ENCODE measurements at regions not wholly inside any gene's neighbourhood (a gene's known extent, or its start where the extent isn't known, plus 50 kb on each side); places are given as distances from the start of the nearest gene placed in this dataset.

DNA sequence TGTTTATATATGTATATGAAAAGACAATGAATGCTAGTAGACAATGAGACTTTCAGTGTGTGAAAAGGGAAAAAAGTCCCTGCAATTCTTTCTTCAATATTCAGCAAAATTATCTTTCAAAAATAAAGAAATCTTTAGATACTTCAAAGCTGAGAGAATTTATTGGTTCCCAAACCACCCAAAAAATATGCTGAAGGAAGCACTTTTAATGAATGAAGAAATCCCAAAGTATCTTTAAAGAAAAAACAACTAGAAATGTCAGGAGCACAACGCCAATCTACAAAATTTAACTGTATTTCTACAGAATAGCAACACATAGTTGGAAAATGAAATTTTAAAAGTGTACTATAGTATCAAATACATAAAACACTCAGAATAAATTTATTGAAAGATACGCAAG lies 142.3 kb upstream of the CHRM3 start:
- Histone ChIP-seq H3K4me3 (ENCODE audit: low read length, poor library complexity, severe bottlenecking) (no peak overlapping the region), H4K20me1 (ENCODE audit: insufficient read depth, low read length, poor library complexity, severe bottlenecking) (no peaks in the 10 kb centered on the region), H3K36me3 (ENCODE audit: insufficient read depth, low read length) (no peaks in the 10 kb centered on the region), H2AFZ (ENCODE audit: low read length) (no peak overlapping the region), H3K9me2 (replicated peaks; ENCODE audit: low read depth, low read length) (no peaks in the 10 kb centered on the region), H3K4me1 (ENCODE audit: insufficient read depth, low read length, poor library complexity, severe bottlenecking) (no peaks in the 10 kb centered on the region), H3K4me2 (ENCODE audit: low read depth, low read length, poor library complexity, severe bottlenecking) (no peak overlapping the region), H3F3A (ENCODE audit: low read depth) (no peaks in the 10 kb centered on the region), H3K9ac (ENCODE audit: low read depth, low read length, poor library complexity, severe bottlenecking) (no peak overlapping the region), H3K79me2 (ENCODE audit: insufficient read depth, low read length) (no peaks in the 10 kb centered on the region), H3K9me3 (ENCODE audit: insufficient read depth, low read depth, low read length) (no peaks in the 10 kb centered on the region), H3K27me3 (ENCODE audit: insufficient read depth, low read length, poor library complexity, severe bottlenecking) (no peaks in the 10 kb centered on the region)
- TF ChIP-seq, protein P1, sequence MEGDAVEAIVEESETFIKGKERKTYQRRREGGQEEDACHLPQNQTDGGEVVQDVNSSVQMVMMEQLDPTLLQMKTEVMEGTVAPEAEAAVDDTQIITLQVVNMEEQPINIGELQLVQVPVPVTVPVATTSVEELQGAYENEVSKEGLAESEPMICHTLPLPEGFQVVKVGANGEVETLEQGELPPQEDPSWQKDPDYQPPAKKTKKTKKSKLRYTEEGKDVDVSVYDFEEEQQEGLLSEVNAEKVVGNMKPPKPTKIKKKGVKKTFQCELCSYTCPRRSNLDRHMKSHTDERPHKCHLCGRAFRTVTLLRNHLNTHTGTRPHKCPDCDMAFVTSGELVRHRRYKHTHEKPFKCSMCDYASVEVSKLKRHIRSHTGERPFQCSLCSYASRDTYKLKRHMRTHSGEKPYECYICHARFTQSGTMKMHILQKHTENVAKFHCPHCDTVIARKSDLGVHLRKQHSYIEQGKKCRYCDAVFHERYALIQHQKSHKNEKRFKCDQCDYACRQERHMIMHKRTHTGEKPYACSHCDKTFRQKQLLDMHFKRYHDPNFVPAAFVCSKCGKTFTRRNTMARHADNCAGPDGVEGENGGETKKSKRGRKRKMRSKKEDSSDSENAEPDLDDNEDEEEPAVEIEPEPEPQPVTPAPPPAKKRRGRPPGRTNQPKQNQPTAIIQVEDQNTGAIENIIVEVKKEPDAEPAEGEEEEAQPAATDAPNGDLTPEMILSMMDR (conservative IDR thresholded peaks at IDR 0.05; ENCODE audit: low read length) = no peak
- no peak for TF ChIP-seq EZH2phosphoT487 (IDR thresholded peaks at IDR 0.05; ENCODE audit: borderline replicate concordance)

DNA sequence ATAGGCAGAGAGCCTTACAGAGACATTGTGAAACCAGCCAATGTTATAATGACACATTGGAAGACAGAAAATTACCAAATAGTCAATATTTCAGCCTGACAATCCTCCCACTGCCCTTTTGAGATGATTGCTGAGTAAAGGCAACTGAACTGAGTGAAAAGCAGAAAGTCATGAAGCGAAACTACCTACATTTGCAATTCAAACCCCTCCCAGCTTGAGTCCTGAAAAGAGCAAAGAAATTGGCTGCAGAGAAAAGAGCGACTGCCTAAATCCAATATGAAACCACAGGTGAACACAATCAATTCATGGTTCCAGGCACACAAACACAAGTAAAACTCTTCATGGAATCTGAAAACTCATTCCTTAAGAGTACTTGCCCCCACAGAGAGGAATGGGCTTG lies 143.4 kb upstream of the CHRM3 start:
- Histone ChIP-seq H3K27me3 (ENCODE audit: insufficient read depth, low read length, poor library complexity, severe bottlenecking) (no peaks in the 10 kb centered on the region), H2AFZ (ENCODE audit: low read length) (no peak overlapping the region), H3F3A (ENCODE audit: low read depth) (no peaks in the 10 kb centered on the region), H3K9me2 (replicated peaks; ENCODE audit: low read depth, low read length) (no peaks in the 10 kb centered on the region), H3K4me3 (ENCODE audit: low read length, poor library complexity, severe bottlenecking) (no peak overlapping the region), H3K79me2 (ENCODE audit: insufficient read depth, low read length) (no peaks in the 10 kb centered on the region), H3K4me2 (ENCODE audit: low read depth, low read length, poor library complexity, severe bottlenecking) (no peak overlapping the region), H3K4me1 (ENCODE audit: insufficient read depth, low read length, poor library complexity, severe bottlenecking) (no peaks in the 10 kb centered on the region), H3K9me3 (ENCODE audit: insufficient read depth, low read depth, low read length) (no peaks in the 10 kb centered on the region), H3K9ac (ENCODE audit: low read depth, low read length, poor library complexity, severe bottlenecking) (no peak overlapping the region), H3K36me3 (ENCODE audit: insufficient read depth, low read length) (no peaks in the 10 kb centered on the region), H4K20me1 (ENCODE audit: insufficient read depth, low read length, poor library complexity, severe bottlenecking) (no peaks in the 10 kb centered on the region)
- no peak for TF ChIP-seq EZH2phosphoT487 (IDR thresholded peaks at IDR 0.05; ENCODE audit: borderline replicate concordance)
- TF ChIP-seq, protein P1 (conservative IDR thresholded peaks at IDR 0.05; ENCODE audit: low read length) = no peak

DNA sequence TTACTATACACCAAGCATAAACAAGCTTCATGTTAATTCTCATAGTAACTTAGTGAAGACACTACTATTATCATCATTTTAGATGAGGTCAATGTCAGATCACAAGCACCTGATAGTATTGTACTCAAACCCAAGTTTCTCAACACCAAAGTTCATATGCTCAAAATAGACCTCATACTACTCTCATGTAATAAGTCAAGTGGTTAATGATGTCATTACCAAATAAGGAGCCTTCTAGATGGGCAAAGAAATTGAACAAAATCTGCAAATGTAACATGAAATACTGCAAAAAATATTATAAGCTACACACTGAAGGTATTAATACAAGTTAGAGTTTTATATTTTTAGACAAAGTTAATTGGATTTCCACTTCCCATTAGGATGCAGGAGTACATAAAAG lies 144.0 kb upstream of the CHRM3 start:
- TF ChIP-seq EZH2phosphoT487 (IDR thresholded peaks at IDR 0.05; ENCODE audit: borderline replicate concordance) = no peak
- TF ChIP-seq, protein P1 (conservative IDR thresholded peaks at IDR 0.05; ENCODE audit: low read length) = no peak
- H3K4me2 ChIP-seq (ENCODE audit: low read depth, low read length, poor library complexity, severe bottlenecking) = no peak overlapping the region
- H2AFZ ChIP-seq (ENCODE audit: low read length) = no peak overlapping the region
- H3K4me3 ChIP-seq (ENCODE audit: low read length, poor library complexity, severe bottlenecking) = no peak overlapping the region
- no peaks in the 10 kb centered on the region for H3F3A ChIP-seq (ENCODE audit: low read depth)
- no peaks in the 10 kb centered on the region for H3K79me2 ChIP-seq (ENCODE audit: insufficient read depth, low read length)
- no peaks in the 10 kb centered on the region for H4K20me1 ChIP-seq (ENCODE audit: insufficient read depth, low read length, poor library complexity, severe bottlenecking)
- H3K9me2 ChIP-seq (replicated peaks; ENCODE audit: low read depth, low read length) = no peaks in the 10 kb centered on the region
- no peaks in the 10 kb centered on the region for H3K4me1 ChIP-seq (ENCODE audit: insufficient read depth, low read length, poor library complexity, severe bottlenecking)
- H3K9ac ChIP-seq (ENCODE audit: low read depth, low read length, poor library complexity, severe bottlenecking) = no peak overlapping the region
- H3K9me3 ChIP-seq (ENCODE audit: insufficient read depth, low read depth, low read length) = no peaks in the 10 kb centered on the region
- no peaks in the 10 kb centered on the region for H3K27me3 ChIP-seq (ENCODE audit: insufficient read depth, low read length, poor library complexity, severe bottlenecking)
- H3K36me3 ChIP-seq (ENCODE audit: insufficient read depth, low read length) = no peaks in the 10 kb centered on the region
